H1 (cell line): ENCODE measurements at regions not wholly inside any gene's neighbourhood (a gene's known extent, or its start where the extent isn't known, plus 50 kb on each side); places are given as distances from the start of the nearest gene placed in this dataset.

Experiments used
- CTCF ChIA-PET: fragments of 300-600 bp; sonication (Branson Sonifier 250); formaldehyde crosslinking; loops from one replicate; lab custom pipeline; 2021; ENCODE audit not compliant: partially characterized antibody; lab: Charles Lee
- POLR2A ChIA-PET: fragments of 300-600 bp; sonication (Branson Sonifier 250); formaldehyde crosslinking; loops from one replicate; lab custom pipeline; 2021; ENCODE audit warnings: inconsistent platforms; ENCODE audit not compliant: partially characterized antibody; lab: Charles Lee
- DNase-seq, 2 experiments: peaks; one replicate each; pipeline versions ENCODE4 v3.0.0 to v3.0.0-alpha.2; 2010 to 2022; ENCODE audit warnings: low spot score in 2 of 2, low read depth in 1 of 2, mixed read lengths in 1 of 2
- FAIRE-seq: peaks from 2 replicates; lab custom pipeline; 2011; peaks lifted over from hg19 to GRCh38; lab: Jason Lieb, UNC
- H2AFZ ChIP-seq: 2 replicates; pipeline ENCODE4 v1.8.1; 2012; ENCODE audit warnings: low read length, inconsistent platforms
- H2AK5ac ChIP-seq: 2 replicates; pipeline ENCODE4 v1.6.1; 2013; ENCODE audit warnings: low read depth, low read length
- H2BK120ac ChIP-seq: replicated peaks from 2 replicates; pipeline ENCODE3; 2013; ENCODE audit warnings: low read depth, low read length, inconsistent platforms
- H2BK12ac ChIP-seq: 2 replicates; pipeline ENCODE4 v1.6.1; 2013; ENCODE audit warnings: low read depth, low read length
- H2BK15ac ChIP-seq: 2 replicates; pipeline ENCODE4 v1.6.1; 2013; ENCODE audit warnings: low read length
- H2BK20ac ChIP-seq: 2 replicates; pipeline ENCODE4 v1.6.1; 2013; ENCODE audit warnings: low read length
- H2BK5ac ChIP-seq: 2 replicates; pipeline ENCODE4 v1.6.1; 2013; ENCODE audit warnings: low read depth, low read length
- H3K14ac ChIP-seq: 2 replicates; pipeline ENCODE4 v1.6.1; 2013; ENCODE audit warnings: inconsistent platforms; ENCODE audit not compliant: insufficient read length
- H3K18ac ChIP-seq: 2 replicates; pipeline ENCODE4 v1.6.1; 2013; ENCODE audit warnings: low read length; ENCODE audit errors: extremely low read depth
- H3K23ac ChIP-seq: 2 replicates; pipeline ENCODE4 v1.6.1; 2013; ENCODE audit warnings: inconsistent platforms; ENCODE audit not compliant: insufficient read length
- H3K23me2 ChIP-seq: 2 replicates; pipeline ENCODE4 v1.6.1; 2013; ENCODE audit warnings: low read depth, low read length
- H3K27ac ChIP-seq: 2 replicates; pipeline ENCODE4 v1.6.1; 2011; ENCODE audit warnings: low read depth, low read length, inconsistent platforms
- H3K27me3 ChIP-seq, 4 experiments: replicated peaks in 1 of 4; 1 replicate in 1 of 4; 2 replicates in 3 of 4; pipeline versions ENCODE4 v1.6.1 to v1.8.1; 2011 to 2013; ENCODE audit warnings: low read length in 3 of 4, mild to moderate bottlenecking in 3 of 4, inconsistent platforms in 2 of 4, mixed read lengths in 2 of 4, moderate library complexity in 1 of 4; ENCODE audit not compliant: control insufficient read depth in 3 of 4, insufficient read depth in 3 of 4; ENCODE audit errors: extremely low read depth in 1 of 4
- H3K36me3 ChIP-seq, 4 experiments: 2 replicates each; pipeline versions ENCODE4 v1.6.1 to v1.8.1; 2011 to 2013; ENCODE audit warnings: mild to moderate bottlenecking in 4 of 4, low read length in 3 of 4, moderate library complexity in 2 of 4, control low read depth in 1 of 4, inconsistent platforms in 1 of 4; ENCODE audit not compliant: insufficient read depth in 4 of 4, control insufficient read depth in 2 of 4
- H3K4ac ChIP-seq: replicated peaks from 2 replicates; pipeline ENCODE3; 2013; ENCODE audit warnings: low read length, low read depth, mixed read lengths, inconsistent platforms; ENCODE audit not compliant: insufficient read length
- H3K4me1 ChIP-seq, 4 experiments: replicated peaks in 1 of 4; 1 replicate in 1 of 4; 2 replicates in 3 of 4; pipeline versions ENCODE4 v1.6.1 to v1.8.1; 2011 to 2013; ENCODE audit warnings: low read length in 3 of 4, inconsistent platforms in 2 of 4, mixed read lengths in 1 of 4; ENCODE audit not compliant: insufficient read depth in 4 of 4, control insufficient read depth in 3 of 4
- H3K4me2 ChIP-seq, 2 experiments: 2 replicates each; pipeline versions ENCODE4 v1.6.1 to v1.8.1; 2011 to 2013; ENCODE audit warnings: low read depth in 2 of 2, low read length in 2 of 2, control low read depth in 1 of 2, inconsistent platforms in 1 of 2, mild to moderate bottlenecking in 1 of 2; ENCODE audit not compliant: insufficient read depth in 1 of 2
- H3K4me3 ChIP-seq, 4 experiments: fragments of 200-600, 300-600 bp in 1 of 4; sonication (generic), shearing (Covaris generic), sonication (Bioruptor Twin) in 1 of 4; 2 replicates each; pipeline versions ENCODE4 v1.5.1 to v1.8.1; 2011 to 2016; ENCODE audit warnings: low read length in 4 of 4, low read depth in 3 of 4, control low read depth in 2 of 4, inconsistent platforms in 2 of 4, mild to moderate bottlenecking in 2 of 4, mixed read lengths in 1 of 4, moderate library complexity in 1 of 4; ENCODE audit not compliant: insufficient read depth in 2 of 4; ENCODE audit errors: extremely low read depth in 1 of 4
- H3K56ac ChIP-seq: replicated peaks from 2 replicates; pipeline ENCODE3; 2013; ENCODE audit warnings: low read depth, mild to moderate bottlenecking, mixed read lengths, low read length, inconsistent platforms; ENCODE audit not compliant: insufficient read length
- H3K79me1 ChIP-seq: 2 replicates; pipeline ENCODE4 v1.6.1; 2013; ENCODE audit warnings: low read depth, low read length, control low read depth
- H3K79me2 ChIP-seq, 2 experiments: 2 replicates each; pipeline versions ENCODE4 v1.6.1 to v1.8.1; 2012 to 2013; ENCODE audit warnings: low read length in 2 of 2, mild to moderate bottlenecking in 2 of 2, inconsistent platforms in 1 of 2; ENCODE audit not compliant: insufficient read depth in 2 of 2, control insufficient read depth in 1 of 2
- H3K9ac ChIP-seq, 4 experiments: replicated peaks in 1 of 4; 1 replicate in 1 of 4; 2 replicates in 3 of 4; pipeline versions ENCODE4 v1.6.1 to v1.8.1; 2011 to 2013; ENCODE audit warnings: low read depth in 3 of 4, low read length in 3 of 4, control low read depth in 2 of 4, mild to moderate bottlenecking in 2 of 4, moderate library complexity in 2 of 4, inconsistent platforms in 1 of 4; ENCODE audit errors: extremely low read depth in 1 of 4
- H3K9me3 ChIP-seq, 2 experiments: 2 replicates each; pipeline versions ENCODE4 v1.6.1 to v1.8.1; 2012 to 2013; ENCODE audit warnings: mild to moderate bottlenecking in 2 of 2, moderate library complexity in 2 of 2, control low read depth in 1 of 2, inconsistent platforms in 1 of 2, low read depth in 1 of 2, low read length in 1 of 2, mixed read lengths in 1 of 2; ENCODE audit not compliant: insufficient read depth in 2 of 2
- H4K20me1 ChIP-seq, 2 experiments: replicated peaks in 1 of 2; 2 replicates each; pipeline versions ENCODE3 to v1.8.1; 2011 to 2013; ENCODE audit warnings: inconsistent platforms in 2 of 2, low read length in 2 of 2, mild to moderate bottlenecking in 1 of 2; ENCODE audit not compliant: insufficient read depth in 2 of 2, control insufficient read depth in 1 of 2
- H4K5ac ChIP-seq: 2 replicates; pipeline ENCODE4 v1.6.1; 2013; ENCODE audit warnings: low read length, low read depth, mixed read lengths, inconsistent platforms; ENCODE audit not compliant: insufficient read length
- H4K8ac ChIP-seq: 2 replicates; pipeline ENCODE4 v1.8.0; 2013; ENCODE audit warnings: mild to moderate bottlenecking, moderate library complexity, low read length, inconsistent platforms; ENCODE audit not compliant: insufficient read depth; ENCODE audit errors: extremely low read depth
- H4K91ac ChIP-seq: replicated peaks from 2 replicates; pipeline ENCODE3; 2013; ENCODE audit warnings: low read length, mixed read lengths, inconsistent platforms; ENCODE audit not compliant: insufficient read length
- CHD1 ChIP-seq: IDR thresholded peaks from 2 replicates; pipeline ENCODE4 v1.6.1; 2012; ENCODE audit warnings: low read depth, low read length, improper control_type of control experiment
- POLR2AphosphoS5 ChIP-seq: IDR thresholded peaks from 2 replicates; pipeline ENCODE4 v1.6.1; 2011; ENCODE audit warnings: low read depth, low read length
- SAP30 ChIP-seq: fragments of 300-600 bp; sonication (generic); IDR thresholded peaks from 2 replicates; pipeline ENCODE4 v1.7.1; 2012; ENCODE audit warnings: low read length, moderate library complexity, mild to moderate bottlenecking, inconsistent platforms; ENCODE audit not compliant: insufficient read depth, insufficient replicate concordance
- SIRT6 ChIP-seq: IDR thresholded peaks from one replicate; pipeline ENCODE4 v1.7.1; 2012; ENCODE audit warnings: low read length, inconsistent platforms
- WGBS, 2 experiments: shearing (Covaris generic) in 1 of 2; methylation state at CpG; one replicate each; pipeline versions ENCODE4 v1.1.6 to v1.1.7; 2013 to 2015; ENCODE audit warnings: low lambda C conversion rate in 2 of 2, mixed read lengths in 2 of 2, inconsistent platforms in 1 of 2, low coverage in 1 of 2, missing lambda C conversion rate in 1 of 2; ENCODE audit not compliant: insufficient replicate concordance in 2 of 2, insufficient coverage in 1 of 2, insufficient read length in 1 of 2; ENCODE audit errors: extremely low coverage in 1 of 2, missing lambda C conversion rate in 1 of 2; 5-methylcytosine and 5-hydroxymethylcytosine counted together
- TF ChIP-seq, protein P1 (sequence below): IDR thresholded peaks from 2 replicates; pipeline ENCODE4 v1.6.1; 2011; ENCODE audit warnings: low read length, improper control_type of control experiment

DNA sequence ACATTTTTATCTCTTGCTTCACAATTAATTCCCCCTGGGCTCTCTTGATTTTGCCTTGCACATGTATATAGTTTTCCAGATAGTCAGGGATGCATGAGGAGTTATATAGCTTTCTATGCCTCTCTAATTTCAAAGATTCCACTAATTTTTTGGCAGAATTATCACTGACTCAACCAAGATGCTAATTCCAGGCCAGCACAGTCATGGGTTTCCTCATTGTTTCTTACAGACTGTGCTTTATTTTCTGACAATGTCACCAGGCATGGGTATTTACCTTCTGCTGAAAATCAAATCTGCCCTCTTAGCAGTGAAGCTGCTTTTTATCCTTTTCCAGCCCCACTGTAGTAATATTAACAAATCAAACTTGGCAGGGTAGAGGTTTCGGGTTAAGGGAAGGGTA is 1520.6 kb upstream of the CADM2 start:
- Histone ChIP-seq H3K27ac (no peak overlapping the region), H2BK120ac (no peak overlapping the region)

More for the DNA sequence above, 1520.6 kb upstream of the CADM2 start:
- Histone ChIP-seq H3K27me3 (no peaks in the 10 kb centered on the region), H4K5ac (no peak overlapping the region), H3K14ac (no peak overlapping the region), H4K8ac (no peak overlapping the region), H3K23ac (no peak overlapping the region), H2BK20ac (no peak overlapping the region), H2AFZ (no peak overlapping the region), H3K79me1 (no peaks in the 10 kb centered on the region), H3K18ac (no peak overlapping the region), H4K91ac (no peak overlapping the region), H3K4me2 (no peak overlapping the region), H3K4me1 (no peaks in the 10 kb centered on the region), H2BK5ac (no peak overlapping the region), H3K56ac (no peak overlapping the region), H2BK12ac (no peak overlapping the region), H3K4ac (no peak overlapping the region), H4K20me1 (no peaks in the 10 kb centered on the region), H3K23me2 (no peaks in the 10 kb centered on the region), H3K79me2 (no peaks in the 10 kb centered on the region), H3K9me3 (no peaks in the 10 kb centered on the region), H2BK15ac (no peak overlapping the region), H3K36me3 (no peaks in the 10 kb centered on the region), H3K9ac (no peak overlapping the region), H2AK5ac (no peak overlapping the region), H3K4me3 (no peak overlapping the region)
- ChIA-PET CTCF (no interaction called here), POLR2A (no interaction called here)
- 100% methylated on average over 1 of the region's 1 CpG; no CpG with 5 or more reads in 1 of the 2 experiments for WGBS, 2 experiments
- DNase-seq (no peak), FAIRE-seq (no peak)
- no peak for TF ChIP-seq POLR2AphosphoS5
- TF ChIP-seq SIRT6 = no peak
- TF ChIP-seq, protein P1, sequence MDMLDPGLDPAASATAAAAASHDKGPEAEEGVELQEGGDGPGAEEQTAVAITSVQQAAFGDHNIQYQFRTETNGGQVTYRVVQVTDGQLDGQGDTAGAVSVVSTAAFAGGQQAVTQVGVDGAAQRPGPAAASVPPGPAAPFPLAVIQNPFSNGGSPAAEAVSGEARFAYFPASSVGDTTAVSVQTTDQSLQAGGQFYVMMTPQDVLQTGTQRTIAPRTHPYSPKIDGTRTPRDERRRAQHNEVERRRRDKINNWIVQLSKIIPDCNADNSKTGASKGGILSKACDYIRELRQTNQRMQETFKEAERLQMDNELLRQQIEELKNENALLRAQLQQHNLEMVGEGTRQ = no peak
- no peak for TF ChIP-seq CHD1
- no peak for TF ChIP-seq SAP30
